H9 (cell line): ENCODE measurements at regions not wholly inside any gene's neighbourhood (a gene's known extent, or its start where the extent isn't known, plus 50 kb on each side); places are given as distances from the start of the nearest gene placed in this dataset.

Experiments
- DNase-seq: peaks from one replicate; pipeline ENCODE4 v3.0.0-alpha.2; 2017
- H2AFZ ChIP-seq: one replicate; pipeline ENCODE4 v1.6.1; 2013; ENCODE audit warnings: mild to moderate bottlenecking, low read length, control low read depth, moderate library complexity
- H2AK5ac ChIP-seq: 2 replicates; pipeline ENCODE4 v1.6.1; 2013; ENCODE audit warnings: low read length, control low read depth, mixed read lengths; ENCODE audit not compliant: insufficient read length
- H2BK120ac ChIP-seq: one replicate; pipeline ENCODE4 v1.6.1; 2013; ENCODE audit warnings: low read depth, mild to moderate bottlenecking, low read length, control low read depth, inconsistent platforms; ENCODE audit not compliant: poor library complexity, severe bottlenecking
- H2BK12ac ChIP-seq: 2 replicates; pipeline ENCODE4 v1.6.1; 2013; ENCODE audit warnings: low read length, control low read depth, mixed read lengths, low read depth; ENCODE audit not compliant: insufficient read length
- H2BK15ac ChIP-seq: 2 replicates; pipeline ENCODE4 v1.6.1; 2013; ENCODE audit warnings: low read depth, low read length, control low read depth
- H2BK20ac ChIP-seq: one replicate; pipeline ENCODE4 v1.6.1; 2013; ENCODE audit warnings: low read depth, mild to moderate bottlenecking, low read length, control low read depth, inconsistent platforms; ENCODE audit not compliant: poor library complexity, severe bottlenecking
- H2BK5ac ChIP-seq: 2 replicates; pipeline ENCODE4 v1.6.1; 2013; ENCODE audit warnings: low read length, control low read depth, mixed read lengths; ENCODE audit not compliant: insufficient read length
- H3K14ac ChIP-seq: 2 replicates; pipeline ENCODE4 v1.6.1; 2013; ENCODE audit warnings: low read length, control low read depth; ENCODE audit not compliant: insufficient read depth
- H3K18ac ChIP-seq: 2 replicates; pipeline ENCODE4 v1.6.1; 2013; ENCODE audit warnings: low read depth, mild to moderate bottlenecking, mixed read lengths, low read length, control low read depth; ENCODE audit not compliant: insufficient read length
- H3K23ac ChIP-seq: 2 replicates; pipeline ENCODE4 v1.6.1; 2013; ENCODE audit warnings: low read length, control low read depth, mixed read lengths, low read depth; ENCODE audit not compliant: insufficient read length
- H3K23me2 ChIP-seq: 2 replicates; pipeline ENCODE4 v1.6.1; 2013; ENCODE audit warnings: low read depth, mild to moderate bottlenecking, mixed read lengths, low read length, control low read depth; ENCODE audit not compliant: insufficient read length, poor library complexity, severe bottlenecking
- H3K27ac ChIP-seq: 2 replicates; pipeline ENCODE4 v1.5.1; 2013; ENCODE audit warnings: low read length, control low read depth, mixed read lengths, low read depth; ENCODE audit not compliant: insufficient read length
- H3K27me3 ChIP-seq: 2 replicates; pipeline ENCODE4 v1.6.1; 2013; ENCODE audit warnings: low read length, control low read depth, inconsistent platforms; ENCODE audit not compliant: insufficient read depth
- H3K4ac ChIP-seq: 2 replicates; pipeline ENCODE4 v1.6.1; 2013; ENCODE audit warnings: low read depth, mild to moderate bottlenecking, control low read depth, inconsistent platforms, low read length, moderate library complexity
- H3K4me1 ChIP-seq: 2 replicates; pipeline ENCODE4 v1.6.1; 2013; ENCODE audit warnings: low read length, control low read depth, inconsistent platforms; ENCODE audit not compliant: insufficient read depth
- H3K4me2 ChIP-seq: 2 replicates; pipeline ENCODE4 v1.6.1; 2013; ENCODE audit warnings: low read length, control low read depth, mixed read lengths; ENCODE audit not compliant: insufficient read length, insufficient read depth
- H3K56ac ChIP-seq: 2 replicates; pipeline ENCODE4 v1.6.1; 2013; ENCODE audit warnings: low read depth, mild to moderate bottlenecking, mixed read lengths, low read length, control low read depth; ENCODE audit not compliant: insufficient read length
- H3K79me1 ChIP-seq: 2 replicates; pipeline ENCODE4 v1.6.1; 2013; ENCODE audit warnings: low read depth, mild to moderate bottlenecking, moderate library complexity, low read length, control low read depth, inconsistent platforms; ENCODE audit not compliant: insufficient read depth, poor library complexity, severe bottlenecking
- H3K79me2 ChIP-seq: 2 replicates; pipeline ENCODE4 v1.6.1; 2013; ENCODE audit warnings: low read length, control low read depth, inconsistent platforms; ENCODE audit not compliant: insufficient read depth
- H3K9ac ChIP-seq: 2 replicates; pipeline ENCODE4 v1.6.1; 2013; ENCODE audit warnings: low read length, control low read depth, mixed read lengths; ENCODE audit not compliant: insufficient read length; ENCODE audit errors: extremely low read depth
- H3K9me3 ChIP-seq: one replicate; pipeline ENCODE4 v1.6.1; 2013; ENCODE audit warnings: low read depth, low read length, inconsistent platforms; ENCODE audit not compliant: control insufficient read depth
- H3T11ph ChIP-seq: one replicate; pipeline ENCODE4 v1.6.1; 2013; ENCODE audit warnings: mild to moderate bottlenecking, low read length, control low read depth, inconsistent platforms
- H4K20me1 ChIP-seq: one replicate; pipeline ENCODE4 v1.6.1; 2013; ENCODE audit not compliant: control insufficient read depth, insufficient read length, insufficient read depth
- H4K5ac ChIP-seq: 2 replicates; pipeline ENCODE4 v1.6.1; 2013; ENCODE audit warnings: low read depth, mild to moderate bottlenecking, mixed read lengths, low read length, control low read depth; ENCODE audit not compliant: insufficient read length
- H4K8ac ChIP-seq: replicated peaks from 2 replicates; pipeline ENCODE4 v1.6.1; 2013; ENCODE audit warnings: low read length, control low read depth, mixed read lengths, low read depth; ENCODE audit not compliant: insufficient read length
- H4K91ac ChIP-seq: 2 replicates; pipeline ENCODE4 v1.6.1; 2013; ENCODE audit warnings: low read depth, mild to moderate bottlenecking, moderate library complexity, mixed read lengths, low read length, control low read depth; ENCODE audit not compliant: insufficient read length
- H3K27ac Mint-ChIP-seq, 3 experiments: 2 replicates in 2 of 3; 3 replicates in 1 of 3; pipeline ENCODE4 v1.8.0; 2020 to 2021; ENCODE audit warnings: mixed read lengths in 3 of 3, mild to moderate bottlenecking in 1 of 3, moderate library complexity in 1 of 3
- H3K27me3 Mint-ChIP-seq: 2 replicates; pipeline ENCODE4 v1.8.0; 2021; ENCODE audit warnings: low read depth, mild to moderate bottlenecking, moderate library complexity, mixed read lengths
- H3K36me3 Mint-ChIP-seq, 3 experiments: 2 replicates in 2 of 3; 3 replicates in 1 of 3; pipeline ENCODE4 v1.8.0; 2020 to 2021; ENCODE audit warnings: low read depth in 3 of 3, mixed read lengths in 3 of 3; ENCODE audit not compliant: insufficient read depth in 1 of 3
- H3K4me1 Mint-ChIP-seq, 2 experiments: 2 replicates each; pipeline ENCODE4 v1.8.0; 2020; ENCODE audit warnings: mixed read lengths in 2 of 2
- H3K4me3 Mint-ChIP-seq, 2 experiments: 2 replicates in 1 of 2; 3 replicates in 1 of 2; pipeline ENCODE4 v1.8.0; 2020 to 2021; ENCODE audit warnings: mild to moderate bottlenecking in 2 of 2, mixed read lengths in 2 of 2, moderate library complexity in 1 of 2
- H3K9me3 Mint-ChIP-seq, 2 experiments: 2 replicates in 1 of 2; 3 replicates in 1 of 2; pipeline ENCODE4 v1.8.0; 2020; ENCODE audit warnings: mild to moderate bottlenecking in 2 of 2, mixed read lengths in 2 of 2, moderate library complexity in 1 of 2
- WGBS: extraction: QIAGEN DNeasy Blood & Tissue Kit; methylation state at CpG from one replicate; pipeline ENCODE4 v1.1.7; 2013; ENCODE audit warnings: missing lambda C conversion rate, low lambda C conversion rate, mixed read lengths; ENCODE audit not compliant: insufficient read length; ENCODE audit errors: extremely low coverage; 5-methylcytosine and 5-hydroxymethylcytosine counted together
- TF ChIP-seq, protein P1 (sequence below): fragments of 200-600 bp; sonication (generic); conservative IDR thresholded peaks from 3 replicates; pipeline ENCODE4 v1.8.0; 2021; ENCODE audit warnings: antibody characterized with exemption, mild to moderate bottlenecking

DNA sequence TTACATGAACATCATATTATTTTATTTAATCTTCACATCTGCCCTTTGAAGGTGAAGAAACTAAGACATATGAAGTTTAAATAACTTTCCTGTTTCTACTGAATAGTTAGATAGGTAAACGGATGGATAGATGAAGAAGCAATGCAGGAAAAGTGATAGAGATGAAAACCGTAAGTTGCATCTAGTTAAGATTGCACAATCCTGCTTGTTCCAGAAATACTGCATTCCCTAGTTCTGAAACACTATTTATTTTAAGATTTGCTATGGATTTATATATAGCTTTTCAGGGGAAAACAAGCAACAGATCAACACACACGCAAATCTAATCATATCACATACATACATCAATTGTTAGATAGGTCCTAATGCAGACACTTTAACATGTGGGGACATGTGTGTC lies 512.7 kb upstream of the C16orf82 start:
- no peaks in the 10 kb centered on the region for H3K79me1 ChIP-seq
- H3K27me3 ChIP-seq, result no peaks in the 10 kb centered on the region
- Mint-ChIP-seq H3K27ac (no peak overlapping the region), H3K9me3 (no peaks in the 10 kb centered on the region; a peak in 1 of 5 replicates), H3K27me3 (peaks cover 2% of the 10 kb centered on the region; the same call in 1 of the 2 replicates), H3K4me1 (peaks cover 3 to 8% of the 10 kb centered on the region in 2 experiments), H3K4me3 (no peak overlapping the region), H3K36me3 (no peaks in the 10 kb centered on the region)
- no peak overlapping the region for H3K4ac ChIP-seq
- no peak overlapping the region for H4K5ac ChIP-seq
- H3K4me2 ChIP-seq, result no peak overlapping the region
- no peak overlapping the region for H2BK5ac ChIP-seq
- no peak overlapping the region for H3K9ac ChIP-seq
- H3K23me2 ChIP-seq, result no peaks in the 10 kb centered on the region
- no peak for DNase-seq
- no peaks in the 10 kb centered on the region for H4K20me1 ChIP-seq
- no peak overlapping the region for H2BK12ac ChIP-seq
- no peak overlapping the region for H3K14ac ChIP-seq
- TF ChIP-seq, protein P1, sequence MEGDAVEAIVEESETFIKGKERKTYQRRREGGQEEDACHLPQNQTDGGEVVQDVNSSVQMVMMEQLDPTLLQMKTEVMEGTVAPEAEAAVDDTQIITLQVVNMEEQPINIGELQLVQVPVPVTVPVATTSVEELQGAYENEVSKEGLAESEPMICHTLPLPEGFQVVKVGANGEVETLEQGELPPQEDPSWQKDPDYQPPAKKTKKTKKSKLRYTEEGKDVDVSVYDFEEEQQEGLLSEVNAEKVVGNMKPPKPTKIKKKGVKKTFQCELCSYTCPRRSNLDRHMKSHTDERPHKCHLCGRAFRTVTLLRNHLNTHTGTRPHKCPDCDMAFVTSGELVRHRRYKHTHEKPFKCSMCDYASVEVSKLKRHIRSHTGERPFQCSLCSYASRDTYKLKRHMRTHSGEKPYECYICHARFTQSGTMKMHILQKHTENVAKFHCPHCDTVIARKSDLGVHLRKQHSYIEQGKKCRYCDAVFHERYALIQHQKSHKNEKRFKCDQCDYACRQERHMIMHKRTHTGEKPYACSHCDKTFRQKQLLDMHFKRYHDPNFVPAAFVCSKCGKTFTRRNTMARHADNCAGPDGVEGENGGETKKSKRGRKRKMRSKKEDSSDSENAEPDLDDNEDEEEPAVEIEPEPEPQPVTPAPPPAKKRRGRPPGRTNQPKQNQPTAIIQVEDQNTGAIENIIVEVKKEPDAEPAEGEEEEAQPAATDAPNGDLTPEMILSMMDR, result no peak
- H3K9me3 ChIP-seq, result no peaks in the 10 kb centered on the region
- no peak overlapping the region for H2AFZ ChIP-seq
- no peak overlapping the region for H2BK15ac ChIP-seq
- no peak overlapping the region for H4K91ac ChIP-seq
- no peak overlapping the region for H3K27ac ChIP-seq
- no peak overlapping the region for H4K8ac ChIP-seq
- H3K4me1 ChIP-seq, result peaks cover 3% of the 10 kb centered on the region; the same call in 1 of the 2 replicates
- WGBS, result no CpG with 5 or more reads among the region's 3 CpGs
- H3K79me2 ChIP-seq, result no peaks in the 10 kb centered on the region
- no peak overlapping the region for H3K23ac ChIP-seq
- no peak overlapping the region for H3K18ac ChIP-seq
- H2BK120ac ChIP-seq, result no peak overlapping the region
- no peak overlapping the region for H3T11ph ChIP-seq
- H2AK5ac ChIP-seq, result no peak overlapping the region
- no peak overlapping the region for H3K56ac ChIP-seq
- no peak overlapping the region for H2BK20ac ChIP-seq
